HG03135 (cell line): ENCODE measurements at regions not wholly inside any gene's neighbourhood (a gene's known extent, or its start where the extent isn't known, plus 50 kb on each side); places are given as distances from the start of the nearest gene placed in this dataset.
"Not testable (repeated sequence)": the region's sequence is repeated elsewhere in the genome, so short reads cannot be mapped to it uniquely, and the experiment has no call there.

Experiments used
- ATAC-seq: cut with Tn5 transposase; IDR thresholded peaks from one replicate; pipeline ENCODE4 v1.9.1; 2021; ENCODE audit warnings: mild to moderate bottlenecking, moderate library complexity; ENCODE audit not compliant: unreplicated experiment

DNA sequence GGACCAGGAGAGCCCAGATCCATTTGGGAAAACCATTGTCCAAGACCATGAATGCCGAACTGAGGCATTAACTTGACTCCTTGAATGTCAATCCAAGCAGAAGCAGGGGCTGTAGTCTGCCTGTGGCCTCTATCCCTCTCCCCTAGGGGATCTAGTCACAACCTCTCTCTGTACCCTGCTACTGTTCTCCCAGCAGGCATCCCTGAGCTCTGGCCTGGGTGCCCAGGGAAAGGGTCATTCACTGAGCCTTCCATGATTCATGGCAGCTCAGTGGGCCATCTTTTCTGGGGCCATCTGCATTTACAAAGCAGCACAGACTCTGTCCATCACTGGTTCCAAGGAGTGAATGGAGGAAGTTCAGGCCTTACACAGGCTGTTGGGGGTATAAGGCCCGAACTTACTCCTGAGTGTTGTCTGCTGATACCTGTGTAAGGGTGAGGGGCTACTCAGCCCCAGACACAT lies 151.8 kb downstream of the ZFP36L2 start:
- no peak for ATAC-seq

DNA sequence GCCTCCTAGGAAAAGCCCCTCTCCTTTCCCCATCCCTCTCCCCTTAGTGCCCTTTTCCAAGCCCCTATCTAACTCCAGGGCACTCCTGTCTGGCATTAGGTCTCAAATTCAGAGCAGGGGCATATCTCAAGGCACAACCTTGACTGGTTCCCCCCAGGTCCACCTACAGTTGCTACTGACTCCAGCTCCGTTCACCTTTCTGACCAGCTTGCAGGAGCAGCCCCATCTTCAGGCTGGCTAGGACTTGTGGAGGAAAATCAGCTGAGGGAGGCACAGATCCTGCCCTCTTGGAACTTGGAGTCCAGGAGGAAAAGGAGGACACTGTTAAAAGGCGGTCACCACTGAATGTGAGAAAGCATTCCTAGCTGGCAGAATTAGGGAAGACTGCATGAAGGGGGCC lies 152.4 kb downstream of the ZFP36L2 start:
- ATAC-seq, result no peak

DNA sequence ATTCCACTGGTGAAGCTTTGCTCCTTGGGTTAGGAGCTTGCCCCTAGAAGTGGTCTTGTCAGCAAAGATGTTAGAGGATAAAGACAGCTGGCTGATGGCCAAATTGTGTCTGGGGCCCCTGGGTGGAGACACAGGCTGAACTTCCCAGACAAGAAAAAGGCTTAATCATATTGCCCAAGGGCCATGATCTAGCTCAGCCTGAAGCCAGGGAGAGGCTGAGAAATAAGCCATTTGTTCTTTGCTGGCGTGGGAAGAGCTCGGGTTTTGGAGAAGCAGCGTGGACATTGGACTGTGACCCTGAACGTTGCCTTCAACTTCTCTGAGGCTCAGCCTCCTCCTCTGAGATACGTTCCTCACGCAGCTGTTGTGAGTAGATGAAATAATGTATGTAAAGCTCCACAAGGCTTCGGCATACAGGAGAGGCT lies 153.0 kb downstream of the ZFP36L2 start:
- ATAC-seq, result no peak

GRCh38 chr2:43071599-43072550 lies 154.5 kb downstream of the ZFP36L2 start:
- no peak for ATAC-seq

DNA sequence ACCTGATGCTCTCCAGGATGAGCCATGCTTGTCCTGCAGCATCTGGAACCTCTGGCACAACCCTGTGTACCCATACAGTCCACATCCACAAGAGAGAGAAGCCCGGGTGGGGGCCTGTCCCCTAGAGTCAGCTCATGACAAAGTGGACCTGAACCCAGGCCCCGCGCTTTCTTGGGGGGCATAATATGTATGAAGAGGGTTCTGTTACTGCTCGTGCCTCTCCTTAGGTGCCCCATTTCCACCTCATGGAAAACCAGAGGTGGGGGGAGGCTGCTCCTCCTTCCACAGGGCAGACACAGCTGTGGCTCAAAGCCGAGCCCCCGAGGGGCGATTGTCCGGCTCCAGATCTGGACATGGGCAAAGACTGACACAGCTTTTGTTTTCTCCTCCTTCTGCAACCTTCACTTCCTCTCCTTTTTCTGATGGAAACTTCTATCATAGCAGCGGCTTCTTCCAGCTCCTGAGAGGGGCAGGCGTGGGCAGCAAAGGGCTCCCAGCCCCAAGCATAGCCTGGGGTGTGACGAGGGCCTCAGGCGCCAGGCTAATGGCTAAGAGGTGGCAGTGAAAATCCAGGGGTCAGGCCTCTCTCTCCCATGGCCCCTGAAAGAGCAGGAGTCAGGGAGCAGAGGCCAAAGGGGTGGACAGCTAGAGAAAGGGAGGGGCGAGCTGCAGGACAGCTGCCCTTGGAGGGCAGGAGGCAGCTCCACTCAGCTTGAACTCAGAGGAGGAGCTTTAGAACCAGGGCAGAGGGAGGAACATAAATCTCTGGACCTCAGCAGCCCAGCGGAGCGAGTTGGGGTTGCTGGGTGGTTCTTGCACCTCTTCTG lies 155.5 kb downstream of the ZFP36L2 start:
- ATAC-seq, result no peak

DNA sequence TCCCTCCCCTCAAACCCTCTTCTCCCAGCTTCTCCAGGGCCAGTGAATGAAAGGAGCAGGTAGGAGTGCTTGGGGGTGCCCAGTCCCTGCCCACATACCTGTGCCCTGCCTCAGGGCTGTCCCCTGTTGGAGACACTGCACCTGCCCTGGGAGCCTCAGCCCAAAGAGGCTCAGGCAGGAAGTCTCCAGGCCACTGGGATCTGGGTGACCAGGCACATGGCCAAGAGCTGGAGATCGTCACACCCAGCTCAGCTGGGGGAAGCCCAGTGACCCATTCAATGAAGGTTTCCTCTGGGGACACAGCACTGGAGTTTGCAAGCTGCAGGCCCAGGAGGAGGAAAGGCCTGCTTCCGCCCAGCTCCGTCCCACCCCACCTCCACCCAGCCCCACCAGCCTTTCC lies 156.4 kb downstream of the ZFP36L2 start:
- no peak for ATAC-seq

DNA sequence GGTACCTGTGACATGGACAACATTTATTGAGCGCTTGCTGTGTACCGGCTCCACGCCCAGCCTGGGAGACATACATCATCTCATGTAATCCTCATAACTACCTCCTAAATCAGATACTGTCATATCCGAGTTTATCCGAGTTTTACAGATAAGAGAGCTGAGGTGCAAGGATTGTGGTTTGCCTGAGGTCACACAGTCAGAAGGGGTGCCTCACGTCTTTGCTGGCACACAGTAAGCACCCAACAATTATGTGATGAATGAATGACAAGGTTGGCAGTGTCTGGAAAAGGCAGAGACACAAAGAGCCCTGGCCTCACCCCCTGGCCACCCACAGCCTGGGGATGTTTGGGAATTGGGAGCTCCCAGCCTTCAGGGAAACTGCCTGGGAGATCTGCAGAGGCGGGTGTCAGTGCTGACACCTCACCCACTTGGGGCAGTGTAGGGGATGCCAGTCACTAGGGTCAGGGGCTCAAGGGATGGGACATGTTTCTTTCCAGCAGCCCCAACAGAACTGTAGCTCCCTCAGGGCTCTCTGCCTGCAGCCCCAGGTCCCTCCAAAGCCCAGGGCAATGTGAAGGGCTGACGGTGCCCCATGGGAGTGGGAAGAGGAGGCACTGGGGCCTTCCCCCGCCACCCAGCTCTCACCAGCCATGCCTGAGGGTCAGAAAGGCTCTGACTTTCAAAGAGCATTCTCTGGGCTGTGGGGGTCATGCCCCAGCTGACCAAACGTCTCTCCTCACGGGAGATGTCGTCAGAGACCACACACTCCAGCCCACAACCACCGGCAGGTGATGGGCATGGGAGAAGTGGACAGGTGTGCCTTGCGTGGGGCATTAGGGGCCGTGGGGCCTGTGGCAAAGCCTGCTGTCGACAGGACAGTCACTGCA lies 157.5 kb downstream of the ZFP36L2 start:
- ATAC-seq, result no peak

DNA sequence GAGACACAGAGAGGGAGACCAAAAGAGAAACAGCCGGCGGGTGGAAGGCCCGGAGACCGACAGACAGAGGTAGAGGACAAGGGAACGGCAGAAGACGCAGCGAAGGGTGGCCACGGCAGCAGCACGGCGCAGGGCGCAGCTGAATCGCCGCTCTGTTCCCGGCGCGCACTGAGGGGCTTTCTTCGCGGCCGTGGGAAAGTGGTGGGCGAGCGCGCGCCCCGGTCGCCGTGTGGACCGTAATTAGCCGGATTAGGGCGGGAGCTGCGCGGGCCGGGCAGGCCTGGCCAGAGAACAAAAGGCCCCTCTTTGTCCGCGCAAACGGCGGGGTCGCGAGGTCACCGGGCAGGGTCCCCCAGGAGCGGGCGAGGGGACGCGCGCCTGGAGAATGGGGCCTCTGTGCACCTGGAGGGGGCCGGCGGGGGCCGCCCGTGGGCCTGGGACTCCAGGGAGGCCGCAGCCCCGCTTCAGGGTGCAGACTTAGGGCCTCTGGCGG lies 158.3 kb downstream of the ZFP36L2 start:
- no peak for ATAC-seq

- no peak for ATAC-seq
Observed at GRCh38 chr2:43067254-43068040, 159.0 kb downstream of the ZFP36L2 start.

DNA sequence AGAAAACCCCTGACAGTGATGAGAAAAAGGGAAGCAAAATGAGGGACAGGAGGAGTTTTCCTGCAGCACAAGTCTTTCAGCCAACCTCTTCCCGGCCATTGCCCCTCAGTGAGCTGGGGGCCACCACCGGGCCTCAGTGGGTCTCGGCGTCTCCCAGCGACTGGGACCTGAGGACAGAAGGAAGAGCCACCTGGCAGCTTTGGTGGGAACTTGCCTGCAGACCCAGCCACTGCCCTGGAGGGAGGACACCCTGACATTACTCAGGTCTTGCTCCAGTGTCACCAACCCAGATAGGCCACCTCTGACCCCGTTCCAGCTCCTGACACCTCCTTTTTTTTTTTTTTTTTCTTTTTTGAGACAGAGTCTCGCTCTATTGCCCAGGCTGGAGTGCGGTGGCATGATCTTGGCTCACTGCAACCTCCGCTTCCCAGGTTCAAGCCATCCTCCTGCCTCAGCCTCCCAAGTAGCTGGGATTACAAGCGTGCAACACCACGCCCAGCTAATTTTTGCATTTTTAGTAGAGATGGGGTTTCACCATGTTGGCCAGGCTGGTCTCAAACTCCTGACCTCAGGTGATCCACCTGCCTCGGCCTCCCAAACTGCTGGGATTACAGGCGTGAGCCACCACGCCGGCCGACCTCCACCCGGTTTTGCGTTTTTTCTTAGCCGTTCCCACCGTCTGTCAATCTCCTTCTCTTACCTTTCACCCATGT lies 159.7 kb downstream of the ZFP36L2 start:
- ATAC-seq, result not testable (repeated sequence)

DNA sequence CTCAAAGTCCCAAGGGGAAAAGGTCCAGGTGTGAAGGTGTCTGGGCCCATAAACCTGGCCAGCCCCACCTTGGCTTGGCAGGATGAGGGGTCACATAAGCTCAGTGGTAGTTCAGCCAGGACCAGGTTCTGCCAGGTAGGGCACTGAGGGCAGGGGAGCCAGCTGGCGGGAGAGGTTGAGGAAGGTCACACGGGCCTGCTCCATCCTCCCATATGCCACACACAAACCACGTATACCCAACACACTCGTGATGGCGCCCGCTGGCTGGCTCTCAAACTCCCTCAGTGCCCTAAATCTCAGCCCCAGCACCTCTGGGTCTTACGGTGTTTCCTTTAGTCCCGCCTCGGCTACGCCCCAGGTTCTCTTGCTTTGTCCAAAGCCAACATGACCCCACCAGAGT lies 160.5 kb downstream of the ZFP36L2 start:
- no peak for ATAC-seq

- no peak for ATAC-seq
Observed at GRCh38 chr2:43065036-43065435, 161.4 kb downstream of the ZFP36L2 start.

GRCh38 chr2:43063096-43063495 lies 163.3 kb downstream of the ZFP36L2 start:
- ATAC-seq, result not testable (repeated sequence)

DNA sequence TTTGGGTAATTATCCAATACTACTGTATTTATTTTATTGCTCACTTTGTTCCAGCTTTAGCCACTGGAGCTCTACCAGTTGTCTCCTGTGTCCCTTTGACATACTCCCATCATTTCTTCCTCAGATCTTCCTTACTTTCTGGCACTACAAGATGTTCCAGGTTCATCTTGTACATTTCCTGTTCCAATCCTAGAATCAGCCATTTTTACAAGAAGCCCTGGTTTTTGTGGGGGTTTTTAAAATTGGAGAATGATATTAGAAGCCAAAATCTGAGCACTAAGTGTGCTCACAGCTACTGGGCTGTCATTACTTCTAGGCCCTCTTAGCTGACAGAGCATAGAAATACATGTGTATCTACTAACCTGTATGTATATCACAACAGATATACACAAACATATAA lies 164.3 kb downstream of the ZFP36L2 start:
- ATAC-seq, result no peak

- no peak for ATAC-seq
Observed at GRCh38 chr2:43060390-43061016, 165.9 kb downstream of the ZFP36L2 start.

DNA sequence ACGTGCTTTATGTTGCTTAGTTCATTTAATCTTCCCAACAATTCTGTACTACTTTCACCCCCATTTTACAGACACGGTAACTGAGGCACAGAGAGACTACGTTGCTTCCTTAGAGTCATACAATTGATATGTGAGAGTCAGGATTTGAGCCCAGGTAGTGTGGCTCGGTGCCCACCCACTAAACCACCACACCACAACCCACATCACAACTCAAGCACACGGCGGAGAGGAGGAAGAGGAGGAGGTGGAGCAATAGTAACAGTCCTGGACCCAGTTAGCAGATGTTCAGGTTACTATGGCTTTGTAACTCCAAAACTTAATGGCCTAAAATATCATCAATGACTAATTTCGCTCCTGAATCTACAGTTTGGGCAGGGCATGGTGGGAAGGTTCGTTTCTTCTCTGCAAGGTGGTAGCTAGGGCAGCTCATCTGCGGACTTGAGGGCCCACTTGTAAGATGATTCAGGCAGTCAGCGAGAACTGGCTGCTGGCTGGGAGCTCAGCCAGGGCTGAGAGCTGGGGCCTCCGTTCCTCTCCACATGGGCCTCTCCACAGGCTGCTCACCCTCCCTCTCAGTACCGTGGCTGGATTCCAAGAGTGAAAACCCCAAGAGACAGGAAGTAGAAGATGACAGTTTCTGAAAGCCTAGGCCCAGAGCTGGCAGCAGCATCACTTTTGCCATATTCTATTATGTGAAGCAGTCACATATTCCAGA lies 167.1 kb downstream of the ZFP36L2 start:
- peak; percentile 69 for ATAC-seq

- ATAC-seq, result no peak
Observed at GRCh38 chr2:43058726-43059110, 167.7 kb downstream of the ZFP36L2 start.
